GM10266 (cell line): ENCODE measurements at regions not wholly inside any gene's neighbourhood (a gene's known extent, or its start where the extent isn't known, plus 50 kb on each side); places are given as distances from the start of the nearest gene placed in this dataset.

Experiments used
- DNase-seq: peaks from one replicate; pipeline ENCODE4 v3.0.0; 2012; ENCODE audit errors: extremely low spot score
- TF ChIP-seq, protein P1 (sequence below): IDR thresholded peaks from 2 replicates; pipeline ENCODE4 v1.5.1; 2012; ENCODE audit warnings: mild to moderate bottlenecking, low read depth; ENCODE audit not compliant: control insufficient read depth, insufficient read depth; ENCODE audit errors: missing control alignments

DNA sequence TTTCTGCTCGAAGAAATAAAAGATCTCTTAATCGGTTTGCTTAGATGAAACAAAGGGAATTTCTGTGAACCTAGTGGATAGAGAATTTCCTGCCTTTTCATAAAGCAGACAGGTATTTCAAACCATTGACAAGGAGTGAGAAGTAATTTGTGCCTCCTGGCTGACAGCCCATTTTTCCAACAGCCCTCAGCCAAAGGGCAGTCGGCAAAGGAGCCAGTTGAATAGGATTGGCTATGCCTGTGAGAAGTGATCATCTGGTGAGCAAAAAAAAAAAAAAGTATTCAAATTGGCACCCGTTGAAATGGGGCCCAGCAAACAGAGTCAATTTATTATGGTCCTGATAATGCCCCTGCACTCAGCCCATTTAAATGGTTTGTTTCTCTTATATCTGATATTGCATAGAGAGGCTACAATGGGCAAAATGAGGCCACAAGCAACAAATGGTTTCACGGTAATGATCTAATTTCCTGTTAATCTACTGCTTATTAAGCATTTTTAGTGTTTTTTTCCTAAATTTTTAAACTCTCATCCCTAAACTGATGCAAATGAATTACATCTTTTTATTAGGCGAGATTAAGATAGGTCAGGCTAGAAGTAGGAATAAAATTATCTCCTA lies 477.5 kb downstream of the NUF2 start:
- TF ChIP-seq, protein P1, sequence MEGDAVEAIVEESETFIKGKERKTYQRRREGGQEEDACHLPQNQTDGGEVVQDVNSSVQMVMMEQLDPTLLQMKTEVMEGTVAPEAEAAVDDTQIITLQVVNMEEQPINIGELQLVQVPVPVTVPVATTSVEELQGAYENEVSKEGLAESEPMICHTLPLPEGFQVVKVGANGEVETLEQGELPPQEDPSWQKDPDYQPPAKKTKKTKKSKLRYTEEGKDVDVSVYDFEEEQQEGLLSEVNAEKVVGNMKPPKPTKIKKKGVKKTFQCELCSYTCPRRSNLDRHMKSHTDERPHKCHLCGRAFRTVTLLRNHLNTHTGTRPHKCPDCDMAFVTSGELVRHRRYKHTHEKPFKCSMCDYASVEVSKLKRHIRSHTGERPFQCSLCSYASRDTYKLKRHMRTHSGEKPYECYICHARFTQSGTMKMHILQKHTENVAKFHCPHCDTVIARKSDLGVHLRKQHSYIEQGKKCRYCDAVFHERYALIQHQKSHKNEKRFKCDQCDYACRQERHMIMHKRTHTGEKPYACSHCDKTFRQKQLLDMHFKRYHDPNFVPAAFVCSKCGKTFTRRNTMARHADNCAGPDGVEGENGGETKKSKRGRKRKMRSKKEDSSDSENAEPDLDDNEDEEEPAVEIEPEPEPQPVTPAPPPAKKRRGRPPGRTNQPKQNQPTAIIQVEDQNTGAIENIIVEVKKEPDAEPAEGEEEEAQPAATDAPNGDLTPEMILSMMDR: no peak
- DNase-seq: no peak

DNA sequence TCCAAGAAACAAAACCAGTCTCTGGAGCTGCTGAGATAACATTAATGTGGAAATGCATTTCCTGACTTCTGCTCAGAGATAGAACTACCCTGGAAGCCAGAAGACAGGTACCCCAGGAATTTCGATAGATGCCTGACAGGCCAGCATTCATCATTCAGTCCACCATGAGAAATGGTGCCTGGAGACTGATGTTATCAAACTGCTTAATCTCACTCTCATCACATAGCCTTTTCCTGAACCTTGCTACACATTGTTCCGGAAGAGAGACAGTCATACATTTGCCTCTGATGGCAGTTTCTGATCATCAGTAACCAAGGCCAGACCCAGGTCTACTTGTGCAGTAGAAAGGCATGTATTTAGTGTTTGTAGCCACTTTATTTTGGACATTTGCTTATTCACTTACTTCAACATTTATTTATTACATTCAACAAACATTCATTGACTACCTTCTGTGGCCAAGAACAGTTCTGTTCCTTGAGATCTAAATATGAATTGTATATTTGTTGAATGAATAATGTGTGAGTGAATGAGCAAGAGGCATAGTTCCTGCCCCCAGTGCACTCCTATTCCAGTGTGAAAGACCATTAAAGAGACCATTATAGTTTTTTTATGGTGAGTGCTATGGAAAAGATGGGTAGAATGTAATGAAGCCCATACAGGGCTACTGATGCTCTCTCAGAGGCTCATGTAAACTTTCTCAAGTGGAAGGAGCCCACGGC lies 485.7 kb downstream of the NUF2 start:
- TF ChIP-seq, protein P1: no peak

GRCh38 chr1:163813251-163813650 lies 491.5 kb downstream of the NUF2 start:
- TF ChIP-seq, protein P1: no peak
- no peak for DNase-seq

More for the DNA sequence above, 485.7 kb downstream of the NUF2 start:
- no peak for DNase-seq

DNA sequence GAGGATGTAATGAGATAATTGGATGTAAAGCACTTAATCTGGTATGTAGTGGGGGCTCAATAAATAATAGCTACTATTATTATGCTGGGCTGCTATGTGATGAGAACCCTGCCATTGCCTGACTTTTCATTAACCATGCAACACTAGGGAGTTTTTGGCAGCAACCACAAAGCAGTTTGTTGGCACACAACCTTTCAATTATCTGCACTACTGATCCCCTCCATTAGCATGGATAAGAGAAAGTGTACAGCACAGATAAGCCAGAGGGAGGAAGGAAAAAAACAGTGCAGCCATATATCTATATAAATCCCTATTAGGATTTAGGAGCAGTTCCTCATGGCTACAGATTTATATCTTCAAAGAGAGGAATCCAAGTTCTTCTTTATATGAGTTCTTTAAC lies 498.5 kb downstream of the NUF2 start:
- no peak for DNase-seq
- TF ChIP-seq, protein P1: no peak

- no peak for DNase-seq
- TF ChIP-seq, protein P1: no peak
Observed at GRCh38 chr1:163820766-163821165, 499.0 kb downstream of the NUF2 start.

GRCh38 chr1:163821679-163822078 lies 499.9 kb downstream of the NUF2 start:
- no peak for DNase-seq
- TF ChIP-seq, protein P1: no peak

- TF ChIP-seq, protein P1: no peak
- no peak for DNase-seq
Observed at GRCh38 chr1:163823017-163823416, 501.3 kb downstream of the NUF2 start.
